GM13977 (cell line): ENCODE measurements at regions not wholly inside any gene's neighbourhood (a gene's known extent, or its start where the extent isn't known, plus 50 kb on each side); places are given as distances from the start of the nearest gene placed in this dataset.

Experiments
- DNase-seq: peaks from one replicate; pipeline ENCODE4 v3.0.0; 2012; ENCODE audit warnings: low spot score
- in situ Hi-C: fragments of 300-500 bp; cut with MboI; formaldehyde crosslinking; loops from one replicate; pipeline ENCODE4 v1.12.0; 2022; ENCODE audit warnings: low sequenced_read_pairs, low pct_unique_long_range_greater_than_20kb, mixed read lengths, inconsistent platforms; ENCODE audit not compliant: unreplicated experiment
- TF ChIP-seq, protein P1 (sequence below): IDR thresholded peaks from 2 replicates; pipeline ENCODE4 v1.5.1; 2012; ENCODE audit warnings: mild to moderate bottlenecking, control low read depth; ENCODE audit not compliant: insufficient read depth; ENCODE audit errors: extremely low read depth, missing control alignments

DNA sequence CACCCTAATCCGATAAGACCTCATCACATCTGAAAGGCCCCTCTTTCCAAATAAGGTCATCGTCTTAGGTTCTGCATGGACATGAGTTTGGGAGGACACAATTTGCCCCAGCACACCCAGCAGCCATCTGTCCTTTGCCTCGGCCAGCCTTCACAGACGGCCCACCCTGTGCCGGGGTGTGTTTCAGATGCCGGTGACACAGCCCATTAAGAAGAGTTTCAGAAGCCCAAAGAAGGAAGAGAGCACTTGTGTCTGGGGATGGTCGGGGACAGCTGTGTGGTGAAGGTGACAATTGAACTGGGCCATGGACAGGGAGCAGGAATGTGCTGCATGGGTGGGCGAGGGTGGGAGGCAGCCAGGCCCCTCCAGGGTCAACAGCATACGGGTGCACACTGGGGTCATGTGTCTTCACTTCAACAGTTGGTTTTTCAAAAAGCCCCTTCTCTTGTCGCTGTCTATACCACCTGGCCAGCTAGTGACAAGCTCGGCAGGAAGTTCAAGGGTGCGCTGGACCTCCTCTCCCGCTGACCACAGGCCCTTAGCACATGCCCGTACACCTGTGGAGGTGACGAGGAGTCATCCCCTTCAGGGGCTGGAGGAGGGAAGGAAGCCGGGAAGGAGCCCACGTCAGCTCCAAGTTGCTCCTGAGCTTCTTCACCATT, 183.1 kb downstream of the C16orf95 start:
- in situ Hi-C loops = no loop called here
- TF ChIP-seq, protein P1, sequence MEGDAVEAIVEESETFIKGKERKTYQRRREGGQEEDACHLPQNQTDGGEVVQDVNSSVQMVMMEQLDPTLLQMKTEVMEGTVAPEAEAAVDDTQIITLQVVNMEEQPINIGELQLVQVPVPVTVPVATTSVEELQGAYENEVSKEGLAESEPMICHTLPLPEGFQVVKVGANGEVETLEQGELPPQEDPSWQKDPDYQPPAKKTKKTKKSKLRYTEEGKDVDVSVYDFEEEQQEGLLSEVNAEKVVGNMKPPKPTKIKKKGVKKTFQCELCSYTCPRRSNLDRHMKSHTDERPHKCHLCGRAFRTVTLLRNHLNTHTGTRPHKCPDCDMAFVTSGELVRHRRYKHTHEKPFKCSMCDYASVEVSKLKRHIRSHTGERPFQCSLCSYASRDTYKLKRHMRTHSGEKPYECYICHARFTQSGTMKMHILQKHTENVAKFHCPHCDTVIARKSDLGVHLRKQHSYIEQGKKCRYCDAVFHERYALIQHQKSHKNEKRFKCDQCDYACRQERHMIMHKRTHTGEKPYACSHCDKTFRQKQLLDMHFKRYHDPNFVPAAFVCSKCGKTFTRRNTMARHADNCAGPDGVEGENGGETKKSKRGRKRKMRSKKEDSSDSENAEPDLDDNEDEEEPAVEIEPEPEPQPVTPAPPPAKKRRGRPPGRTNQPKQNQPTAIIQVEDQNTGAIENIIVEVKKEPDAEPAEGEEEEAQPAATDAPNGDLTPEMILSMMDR = no peak
- DNase-seq = no peak

DNA sequence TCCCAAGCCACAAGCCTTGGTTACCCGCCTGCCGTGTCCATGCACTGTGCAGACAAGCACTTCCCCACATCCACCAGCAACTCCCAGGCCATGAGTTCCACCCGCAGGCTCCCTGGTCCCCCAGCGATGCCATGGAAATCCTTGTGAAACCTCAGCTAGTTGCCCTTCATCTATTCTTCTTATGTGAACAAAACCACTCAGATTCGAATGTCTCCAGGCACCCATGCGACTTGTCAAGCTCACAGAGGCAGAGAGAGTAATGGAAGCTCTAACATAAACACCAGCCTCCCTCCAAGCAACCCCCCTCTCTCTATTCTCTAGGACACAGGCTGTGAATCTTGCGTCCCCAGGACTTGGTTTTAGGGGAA, 182.6 kb downstream of the C16orf95 start:
- TF ChIP-seq, protein P1 = no peak
- in situ Hi-C loops = no loop called here
- no peak for DNase-seq

DNA sequence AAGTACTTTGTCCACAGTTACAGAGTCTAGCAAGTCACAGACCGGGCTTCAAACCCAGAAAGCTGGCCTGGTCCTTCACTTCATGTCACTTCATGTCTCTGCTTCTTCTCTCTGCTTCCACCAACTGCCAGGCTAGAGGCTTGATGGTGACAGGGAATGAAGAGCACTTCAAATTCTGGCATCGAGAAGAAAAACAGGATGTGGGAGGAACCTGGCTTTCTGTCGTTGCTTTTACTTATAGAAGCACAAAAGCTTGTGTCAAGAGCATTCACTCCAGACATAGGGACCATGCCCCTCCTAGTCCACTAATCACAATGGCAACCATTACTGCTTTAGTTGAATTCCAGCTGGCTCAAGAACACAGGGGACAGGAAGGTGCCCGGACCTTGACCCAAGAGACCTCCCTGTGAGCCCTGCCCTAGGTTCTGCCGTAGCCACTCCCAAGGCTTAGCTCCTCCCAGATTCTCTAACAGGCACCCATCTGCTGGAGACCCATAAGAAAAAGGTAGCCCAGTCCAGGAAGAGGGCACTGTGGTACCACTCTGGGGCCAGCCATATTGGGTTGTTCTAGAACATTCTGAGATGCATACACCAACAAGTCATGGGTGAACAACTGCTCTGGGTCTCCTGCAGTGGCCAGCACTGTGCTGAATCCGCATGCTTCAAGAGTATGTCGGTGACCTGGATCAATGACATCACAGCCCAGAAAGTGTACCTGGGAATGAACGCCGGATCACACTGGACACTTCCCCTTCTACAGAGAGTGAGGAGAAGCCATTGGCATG, 181.8 kb downstream of the C16orf95 start:
- TF ChIP-seq, protein P1 = no peak
- no peak for DNase-seq
- in situ Hi-C loops = no loop called here

DNA sequence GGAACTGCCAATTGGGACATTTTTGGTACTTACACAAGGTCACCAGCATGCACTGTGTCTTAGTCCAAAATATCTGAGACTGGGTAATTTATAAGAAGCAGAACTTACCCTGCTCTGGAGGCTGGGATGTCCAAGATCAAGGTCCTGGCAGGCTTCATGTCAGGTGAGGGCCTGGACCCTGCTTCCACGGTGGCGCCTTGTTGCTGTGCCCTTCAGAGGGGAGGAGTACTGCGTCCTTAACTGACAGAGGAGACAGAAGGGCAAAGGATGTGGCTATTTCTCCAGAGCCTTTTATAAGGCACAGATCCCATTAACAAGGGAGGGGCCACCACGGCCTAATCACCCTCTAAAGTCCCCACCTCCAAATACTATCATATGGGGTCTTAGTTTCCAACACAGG, 178.9 kb downstream of the C16orf95 start:
- in situ Hi-C loops = no loop called here
- DNase-seq = no peak
- TF ChIP-seq, protein P1 = no peak

DNA sequence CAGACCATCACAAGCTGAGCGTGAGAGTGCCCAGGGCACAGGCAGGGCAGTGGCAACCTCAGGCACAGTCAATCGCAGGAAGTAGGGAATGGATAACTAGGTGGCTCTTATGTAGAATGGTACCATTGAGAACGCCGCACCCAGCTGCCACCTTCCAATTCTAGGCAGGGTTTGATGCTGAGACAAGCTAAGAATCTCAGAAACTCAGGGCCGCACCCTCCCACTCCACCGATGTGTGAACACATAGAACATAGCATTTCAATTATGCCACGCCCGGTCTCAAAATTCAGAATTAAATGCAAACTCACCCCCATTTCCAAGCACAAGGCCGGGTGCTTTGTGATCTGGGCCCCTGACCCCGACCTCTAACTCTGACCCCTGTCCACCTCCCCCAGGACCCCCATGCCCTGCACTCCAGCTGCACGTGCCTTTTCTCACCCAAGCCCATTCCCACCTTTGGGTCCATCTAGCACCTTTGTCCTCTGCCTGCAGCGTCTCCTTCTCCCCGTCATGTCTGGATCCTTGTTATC, 178.4 kb downstream of the C16orf95 start:
- TF ChIP-seq, protein P1 = no peak
- in situ Hi-C loops = no loop called here
- no peak for DNase-seq

DNA sequence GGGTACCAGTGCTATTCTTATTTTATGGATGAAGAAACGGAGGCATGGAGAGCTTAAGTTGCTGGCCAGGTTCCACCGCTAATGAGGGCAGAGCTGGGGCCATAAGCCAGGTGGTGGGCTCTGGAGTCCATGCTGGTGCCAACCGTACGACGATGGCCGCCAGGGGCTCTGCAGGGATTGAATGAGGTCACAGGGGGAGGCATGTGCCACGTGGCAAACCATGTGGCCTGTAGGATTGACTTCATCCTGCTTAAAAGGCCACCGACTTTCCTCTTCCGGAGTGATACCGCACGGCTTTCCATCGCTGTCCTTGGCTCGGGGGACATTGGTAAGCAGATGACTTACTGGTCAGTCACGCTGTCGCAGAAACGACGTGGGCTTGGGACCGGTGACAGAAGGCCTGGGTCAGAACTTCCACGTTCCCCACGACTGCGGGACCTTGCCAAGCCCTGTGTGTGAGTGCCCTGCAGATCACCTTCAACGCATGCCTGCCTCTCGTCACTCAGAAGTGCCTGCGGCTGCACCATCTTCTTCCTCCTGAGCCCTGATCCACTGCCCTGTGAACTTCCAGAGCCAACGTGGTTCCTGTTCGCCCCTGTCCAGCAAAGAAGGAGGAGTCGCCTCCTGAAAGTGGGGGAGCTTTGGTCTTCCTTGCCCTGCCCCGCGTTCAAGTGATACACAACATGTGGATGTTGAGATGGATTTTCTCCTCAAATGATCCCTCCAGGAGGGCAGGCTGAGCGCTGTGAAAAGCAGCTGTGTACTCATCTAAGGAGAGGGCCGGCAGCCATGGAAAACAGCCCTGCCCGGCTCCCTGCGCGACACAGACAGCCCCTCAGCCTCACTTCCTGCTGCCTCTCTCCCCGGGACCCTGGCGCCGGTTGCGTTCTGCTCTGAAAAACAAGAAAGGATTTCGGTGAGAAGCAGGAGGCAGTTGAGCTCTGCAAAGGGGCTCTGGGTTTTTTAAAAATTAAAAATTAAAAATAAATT, 176.7 kb downstream of the C16orf95 start:
- TF ChIP-seq, protein P1 = no peak
- no peak for DNase-seq
- in situ Hi-C loops = no loop called here
